CD4-positive, alpha-beta T cell treated with Interleukin-1 beta for 1 hour (primary cell): ENCODE measurements at regions not wholly inside any gene's neighbourhood (a gene's known extent, or its start where the extent isn't known, plus 50 kb on each side); places are given as distances from the start of the nearest gene placed in this dataset.
A peak's percentile ranks its signal among the peaks of the same experiment; 100 is the strongest.
"Not testable (repeated sequence)": the region's sequence is repeated elsewhere in the genome, so short reads cannot be mapped to it uniquely, and the experiment has no call there.

Source experiments
- DNase-seq, 2 donors: peaks; one replicate each; pipeline ENCODE4 v3.0.0-alpha.2; 2020 to 2022

DNA sequence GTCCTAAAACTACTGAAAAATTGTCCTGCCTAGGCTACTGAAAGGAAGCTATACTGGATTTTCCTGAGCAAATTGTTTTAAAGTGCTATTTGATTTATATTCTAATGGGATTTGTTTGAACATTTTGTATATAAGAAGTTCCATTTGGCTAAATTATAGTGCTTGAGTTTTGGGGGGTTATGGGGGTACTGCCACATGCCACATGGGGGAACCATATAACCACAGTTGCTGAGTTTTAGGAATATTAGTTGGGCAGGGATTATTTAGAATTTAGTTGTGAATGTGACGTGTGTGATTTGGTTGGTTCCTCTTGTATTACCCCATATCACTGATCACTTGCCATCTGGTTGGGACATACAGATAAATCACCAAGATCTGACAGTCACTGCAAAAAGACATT is 224.5 kb upstream of the TAPT1 start:
- DNase-seq: no peak

DNA sequence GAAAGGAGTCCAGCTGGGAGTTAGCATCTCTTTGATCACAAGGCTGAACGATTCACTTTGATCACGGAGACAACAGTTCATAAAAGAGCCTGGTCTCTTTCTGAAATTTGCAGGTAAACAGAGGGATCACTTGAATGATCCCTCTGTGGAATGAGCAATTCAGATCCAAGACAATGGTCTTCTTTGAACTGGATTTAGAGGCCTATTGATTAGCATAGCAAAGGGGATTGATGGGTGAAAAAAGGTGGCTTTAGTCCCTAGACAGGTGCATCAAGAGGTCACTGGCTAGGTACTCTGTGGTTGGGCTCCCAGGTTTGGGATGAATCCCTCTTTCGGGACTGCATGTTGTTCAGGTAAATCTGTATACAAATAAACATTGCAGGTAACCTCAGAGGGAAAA is 223.8 kb upstream of the TAPT1 start:
- no peak for DNase-seq

DNA sequence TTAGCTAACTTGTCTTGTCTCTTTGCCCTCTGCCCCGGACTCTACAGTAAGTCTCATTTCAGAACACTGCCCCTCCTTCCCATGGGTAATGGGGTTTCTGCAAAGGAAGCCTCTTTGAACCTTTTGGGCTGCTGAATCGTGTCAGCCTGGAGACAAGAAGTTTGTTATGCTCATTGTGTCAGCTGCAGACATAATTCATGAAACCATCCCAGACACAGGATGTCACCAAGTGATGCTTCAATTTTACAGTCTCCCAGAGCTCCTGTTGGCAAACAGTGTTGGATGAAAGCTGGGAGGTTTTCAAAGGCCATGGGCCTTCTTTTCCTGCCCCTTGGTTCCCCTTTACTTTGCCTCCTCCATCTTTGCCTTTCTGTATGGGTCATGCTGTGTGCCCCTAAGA is 223.1 kb upstream of the TAPT1 start:
- DNase-seq: no peak

DNA sequence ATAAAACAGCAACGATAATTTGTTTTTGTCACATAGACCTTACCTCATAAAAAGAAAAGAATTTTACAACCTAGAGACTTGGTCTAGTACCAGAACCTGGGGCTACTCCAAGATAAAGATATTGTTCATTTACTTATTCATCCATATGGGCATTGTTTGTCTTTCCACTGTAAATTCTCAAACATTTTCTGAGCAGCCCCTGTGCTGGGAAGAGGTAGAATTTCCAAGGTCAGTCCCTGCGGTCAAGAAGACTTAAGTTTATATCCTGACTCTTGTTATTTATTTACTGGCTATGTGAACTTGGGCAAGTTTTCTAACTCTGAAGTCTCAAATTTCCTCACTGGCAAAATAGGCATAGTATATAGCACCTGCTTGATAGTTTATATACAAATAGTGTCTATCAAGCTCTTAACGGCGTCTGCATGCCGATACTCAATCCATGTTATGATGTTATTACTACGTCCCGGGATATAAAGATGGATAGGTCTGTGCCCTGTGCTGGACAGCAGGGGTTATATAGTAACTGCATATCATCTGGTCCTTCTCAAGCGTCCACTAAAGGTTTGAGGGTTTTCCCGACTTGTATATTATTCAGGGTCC is 222.1 kb upstream of the TAPT1 start:
- DNase-seq: no peak

DNA sequence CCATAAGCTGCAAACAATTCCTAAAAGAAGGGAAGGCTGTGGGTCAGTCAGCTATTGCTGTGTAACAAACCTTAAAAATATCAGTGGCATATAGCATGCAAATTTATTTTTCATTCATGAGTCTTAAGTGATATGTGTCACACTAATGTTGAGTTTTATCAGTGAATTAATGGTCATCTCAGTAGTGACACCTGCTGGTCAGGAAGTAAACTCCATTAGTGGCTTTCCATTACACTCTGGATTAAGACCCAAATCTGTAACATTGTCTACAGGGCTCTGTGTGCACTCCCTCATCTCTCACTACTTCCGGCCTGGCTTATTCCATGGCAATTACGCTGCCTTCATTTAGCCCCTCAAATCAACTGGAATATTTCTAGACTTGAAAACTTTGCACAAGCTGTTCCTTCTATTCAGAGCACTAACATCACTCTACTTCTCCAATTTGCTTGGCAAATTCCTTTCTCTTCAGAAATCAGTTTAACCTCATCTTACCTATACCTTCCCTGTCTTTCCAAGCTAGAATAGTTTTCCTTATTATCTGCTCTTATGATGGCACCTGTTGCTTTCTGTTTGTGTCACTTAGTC is 217.3 kb upstream of the TAPT1 start:
- DNase-seq: peak in 1 of 2 donors; percentile 24

DNA sequence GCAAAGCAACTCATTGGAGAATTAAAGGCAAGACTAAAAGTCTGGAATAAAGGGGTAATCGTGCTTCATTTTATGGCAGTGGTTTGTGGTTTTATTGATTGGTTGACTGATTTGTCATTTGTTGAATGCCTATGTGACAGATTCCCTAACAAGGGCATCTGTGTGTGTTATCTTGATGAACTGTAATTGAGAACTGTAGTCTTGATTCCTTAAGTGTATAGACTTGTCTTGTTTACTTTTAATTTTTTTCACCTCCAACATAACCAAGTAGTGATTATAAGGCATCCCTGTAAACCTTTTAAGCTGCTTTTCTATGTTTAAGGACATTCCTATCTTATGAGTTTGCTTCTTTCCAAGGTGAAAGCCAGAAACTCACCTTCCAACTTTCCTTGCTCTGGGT is 216.0 kb upstream of the TAPT1 start:
- no peak for DNase-seq

DNA sequence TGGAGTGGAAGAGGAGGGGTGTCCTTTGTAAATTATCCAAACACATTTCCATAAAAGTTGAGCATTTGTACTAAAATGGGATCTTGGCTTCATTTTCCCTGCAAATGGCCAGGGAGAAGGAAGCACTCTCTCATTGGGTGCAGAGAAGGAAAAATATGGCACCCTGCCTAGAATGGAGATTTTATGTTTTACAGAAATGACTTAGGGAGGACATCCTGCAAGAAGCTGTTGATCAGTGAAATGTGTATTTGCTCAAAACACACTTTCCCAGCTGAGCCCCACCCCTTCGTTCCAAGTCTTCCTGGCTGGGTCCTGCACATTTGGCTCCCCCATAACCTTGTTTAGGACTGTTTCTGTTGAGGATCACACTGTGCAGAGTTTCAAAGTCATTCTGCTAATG is 213.5 kb upstream of the TAPT1 start:
- DNase-seq: no peak

DNA sequence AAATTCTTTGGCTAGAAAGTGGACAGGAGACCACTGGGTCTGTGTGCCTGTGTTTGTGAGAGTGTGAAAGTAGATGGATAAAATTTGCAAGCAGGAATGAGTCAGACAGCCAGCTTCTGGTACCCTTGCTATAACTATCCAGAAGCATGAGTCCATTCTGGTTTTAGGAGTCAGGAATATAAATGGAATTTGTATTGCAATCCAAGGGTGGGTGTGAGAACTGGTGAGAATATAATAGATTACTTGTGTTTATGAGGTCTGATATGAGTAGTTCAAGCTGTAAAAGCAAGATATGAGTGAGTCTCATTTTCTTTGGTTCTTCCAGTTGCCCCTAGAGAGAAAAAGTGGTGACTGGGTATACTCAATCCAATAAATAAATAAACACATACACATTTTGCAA is 212.7 kb upstream of the TAPT1 start:
- DNase-seq: no peak

DNA sequence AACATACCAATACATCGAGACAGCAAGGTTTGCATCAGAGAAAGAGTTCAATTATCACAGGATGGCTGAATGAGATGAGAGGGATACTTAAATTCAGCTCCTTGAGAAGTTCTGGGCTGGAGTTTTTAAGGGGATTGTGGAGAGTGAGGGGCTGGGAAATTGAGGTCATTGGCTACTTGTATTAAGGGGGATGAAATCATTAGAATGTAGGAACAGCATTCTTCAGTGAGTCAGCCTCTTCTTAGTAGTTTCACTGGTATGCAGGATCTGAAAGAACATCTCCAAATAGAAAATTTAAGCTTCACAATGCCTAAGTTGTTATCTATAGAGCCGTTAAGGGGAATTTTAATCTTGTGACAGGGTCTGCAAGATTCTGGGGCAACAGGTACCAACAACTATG is 211.6 kb upstream of the TAPT1 start:
- DNase-seq: no peak

DNA sequence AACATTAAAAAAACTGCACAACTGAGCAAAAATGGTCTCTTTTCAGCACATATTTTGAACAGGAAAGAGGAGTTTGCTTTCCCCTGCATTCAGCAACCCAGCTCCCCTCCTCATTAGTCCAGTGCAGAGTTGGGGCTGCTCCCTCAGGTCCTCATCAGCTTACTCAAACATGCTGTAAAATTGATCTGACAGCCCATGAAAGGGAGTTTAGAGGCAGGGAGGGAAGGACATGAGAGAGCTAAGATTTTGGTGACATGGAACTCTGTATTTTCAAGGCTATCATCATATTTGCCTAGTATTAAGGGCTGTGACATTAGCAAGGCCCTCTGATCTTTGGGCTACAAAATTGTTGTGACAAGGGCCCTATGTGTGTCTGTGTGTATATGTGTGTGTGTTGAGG is 205.6 kb upstream of the TAPT1 start:
- DNase-seq: no peak

DNA sequence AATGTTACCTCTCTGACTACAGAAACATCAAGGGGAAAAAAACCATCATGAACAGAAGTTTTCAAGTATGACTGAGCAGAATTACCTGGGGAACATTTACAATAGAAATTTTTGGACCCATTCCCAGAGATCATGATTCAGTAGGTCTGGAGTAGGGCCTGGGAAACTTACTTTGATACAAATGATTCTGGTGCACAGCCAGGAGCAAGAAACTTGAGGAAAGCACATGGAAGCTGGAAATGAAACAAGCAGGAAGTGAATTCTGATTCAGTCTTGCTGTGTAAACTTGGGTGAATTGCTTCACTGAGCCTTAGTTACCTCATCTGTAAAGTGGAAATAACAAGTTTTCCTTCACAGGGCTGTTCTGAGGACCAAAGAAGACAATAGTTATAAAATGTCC is 192.5 kb upstream of the TAPT1 start:
- no peak for DNase-seq

DNA sequence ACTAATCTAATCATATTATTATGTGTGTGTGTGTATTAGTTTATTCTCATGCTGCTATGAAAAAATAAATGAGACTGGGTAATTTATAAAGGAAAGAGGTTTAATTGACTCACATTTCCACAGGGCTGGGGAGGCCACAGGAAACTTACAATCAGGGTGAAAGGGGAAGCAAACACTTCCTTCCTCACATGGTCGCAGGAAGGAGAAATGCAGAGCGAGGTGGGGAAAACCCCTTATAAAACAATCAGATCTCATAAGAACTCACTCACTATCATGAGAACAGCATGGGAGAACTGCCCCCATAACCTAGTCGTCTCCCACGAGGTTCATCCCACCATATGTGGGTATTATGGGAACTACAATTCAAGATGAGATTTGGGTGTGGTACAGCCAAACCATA is 190.9 kb upstream of the TAPT1 start:
- DNase-seq: no peak

DNA sequence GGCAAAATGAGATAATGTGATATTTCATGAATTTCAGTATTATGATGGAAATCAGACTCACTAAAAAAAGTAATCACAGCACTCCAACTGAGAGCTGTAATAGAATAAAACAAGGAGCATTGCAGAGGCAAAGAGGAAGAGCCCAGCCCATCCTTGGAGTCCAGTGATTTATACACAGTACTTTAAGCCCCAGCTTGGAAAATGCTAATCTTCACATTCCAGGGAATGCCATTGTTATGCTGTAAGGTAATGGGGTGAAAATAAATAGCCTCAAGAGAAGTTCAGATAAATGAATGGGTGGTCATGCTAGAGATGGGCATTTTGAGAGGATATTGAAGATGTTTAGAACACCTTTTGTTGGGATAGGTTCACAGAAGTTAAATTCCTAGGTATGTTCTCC is 190.3 kb upstream of the TAPT1 start:
- no peak for DNase-seq

DNA sequence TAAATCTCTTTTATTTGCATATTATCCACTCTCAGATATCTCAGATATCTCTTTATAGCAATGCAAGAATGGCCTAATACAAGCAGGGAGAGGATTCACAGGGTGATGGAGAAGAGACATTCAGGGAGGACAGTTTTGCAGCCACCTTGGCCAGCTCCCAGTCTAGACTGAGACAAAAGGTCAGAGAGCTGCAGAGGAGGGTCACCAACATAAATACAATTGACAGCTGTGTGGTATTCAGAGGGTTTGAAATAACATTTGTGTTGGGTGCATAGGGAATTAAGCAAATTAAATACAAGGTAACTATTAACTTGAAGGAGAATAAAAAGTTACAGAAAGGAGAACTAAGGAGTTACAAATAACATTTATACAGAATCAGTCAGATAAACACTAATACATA is 189.5 kb upstream of the TAPT1 start:
- DNase-seq: no peak

DNA sequence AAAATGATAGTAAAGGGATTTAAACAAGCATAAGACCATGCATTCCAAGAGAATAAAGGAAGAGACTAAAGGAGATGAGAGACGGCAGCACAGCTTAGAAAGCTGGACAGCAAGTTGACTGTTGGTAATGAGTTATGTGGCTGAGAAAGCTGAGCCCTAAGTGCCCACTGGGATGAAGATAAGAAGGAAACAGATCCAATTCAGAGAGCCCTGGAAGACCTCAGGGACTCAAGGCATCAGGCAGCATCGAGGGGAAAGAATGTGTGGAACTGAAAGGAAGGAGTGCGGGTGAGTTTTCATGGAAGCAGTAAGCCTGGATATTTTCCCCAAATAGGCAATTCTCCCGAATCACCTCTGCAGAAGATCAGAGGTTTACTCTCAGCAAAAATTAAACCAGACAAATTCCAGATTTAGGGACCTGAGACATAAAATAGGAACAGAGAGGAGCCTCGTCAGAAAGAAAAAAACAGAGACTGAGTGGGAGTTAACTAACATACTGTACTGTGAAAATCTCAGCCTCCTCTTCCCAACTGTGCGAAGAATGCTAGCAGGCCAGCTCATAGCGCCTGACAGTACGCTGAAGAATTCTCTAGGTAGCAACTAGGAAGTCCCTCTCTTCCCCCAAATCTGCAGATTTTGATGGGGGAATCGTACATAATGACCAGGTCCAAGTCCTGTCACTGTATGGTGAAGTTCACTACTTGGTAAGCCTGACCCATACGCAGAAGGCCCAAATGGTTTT is 187.7 kb upstream of the TAPT1 start:
- no peak for DNase-seq

DNA sequence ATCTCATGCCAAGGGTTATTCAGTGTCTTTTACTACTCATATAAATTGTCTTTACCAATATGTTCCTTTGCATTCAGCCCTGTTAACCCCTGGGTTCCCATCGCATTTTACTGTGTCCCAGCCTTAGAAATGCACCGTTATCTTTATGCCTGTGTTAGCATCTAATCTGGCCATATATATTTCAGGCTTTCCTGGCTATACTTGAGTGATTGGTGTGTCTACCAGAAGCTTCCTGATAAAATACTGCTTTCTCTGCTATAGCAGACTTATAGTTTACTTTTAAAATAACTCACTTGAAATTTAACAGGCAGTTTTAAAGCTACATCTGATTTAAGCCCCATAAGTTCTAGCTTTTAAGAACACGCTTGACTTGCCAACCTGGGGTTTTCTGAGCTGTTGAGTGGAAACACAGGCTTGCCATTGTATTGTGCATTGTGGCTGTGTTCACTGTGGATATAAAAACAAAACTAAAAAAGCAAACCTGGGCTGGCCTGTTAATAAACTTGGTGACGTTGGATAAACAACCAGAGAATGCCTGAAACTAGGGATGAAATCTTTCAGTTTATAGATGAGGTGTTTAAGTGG is 185.3 kb upstream of the TAPT1 start:
- no peak for DNase-seq

DNA sequence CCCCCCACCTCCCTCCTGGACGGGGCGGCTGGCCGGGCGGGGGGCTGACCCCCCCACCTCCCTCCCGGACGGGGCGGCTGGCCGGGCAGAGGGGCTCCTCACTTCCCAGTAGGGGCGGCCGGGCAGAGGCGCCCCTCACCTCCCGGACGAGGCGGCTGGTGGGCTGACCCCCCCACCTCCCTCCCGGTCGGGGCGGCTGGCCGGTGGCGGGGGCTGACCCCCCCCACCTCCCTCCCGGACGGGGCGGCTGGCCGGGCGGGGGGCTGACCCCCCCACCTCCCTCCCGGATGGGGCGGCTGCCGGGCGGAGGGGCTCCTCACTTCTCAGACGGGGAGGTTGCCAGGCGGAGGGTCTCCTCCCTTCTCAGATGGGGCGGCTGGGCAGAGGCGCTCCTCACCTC is 166.9 kb upstream of the TAPT1 start:
- not testable (repeated sequence) for DNase-seq

DNA sequence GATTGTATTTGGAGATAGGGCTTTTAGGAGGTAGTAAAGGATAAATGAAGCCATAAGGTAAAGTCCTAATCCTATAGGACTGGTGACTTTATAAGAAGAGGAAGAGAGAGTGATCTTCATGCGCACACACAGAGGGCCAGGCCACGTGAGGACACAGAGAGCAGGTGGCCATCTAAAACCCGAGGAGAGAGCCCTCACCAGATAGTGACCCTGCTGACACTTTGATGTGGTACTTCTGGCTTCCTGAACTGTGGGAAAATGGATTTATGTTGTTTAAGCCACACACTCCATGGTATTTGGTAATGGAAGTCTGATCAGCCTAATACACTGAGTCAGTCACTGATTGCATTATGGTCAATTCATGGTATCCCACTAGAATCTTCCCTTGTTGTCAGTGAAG is 164.9 kb upstream of the TAPT1 start:
- DNase-seq: no peak

DNA sequence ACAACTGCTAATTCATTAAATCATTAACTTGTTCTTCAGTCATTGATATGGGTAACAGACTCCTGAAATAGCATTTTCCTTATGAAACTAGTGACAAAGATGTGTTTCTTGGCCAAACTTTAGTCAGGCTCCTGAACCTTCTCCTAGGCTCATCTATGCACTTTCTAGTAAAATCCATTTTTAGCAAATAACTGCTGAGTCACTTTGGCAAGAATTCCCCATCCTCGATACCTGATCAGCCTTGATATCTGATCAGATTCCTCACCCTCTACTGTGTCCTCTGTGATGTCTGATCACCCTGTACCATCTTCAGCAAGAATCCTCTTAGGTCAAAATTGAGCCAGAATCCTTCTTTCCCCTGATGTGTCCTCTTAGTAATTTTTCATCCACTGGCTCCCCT is 161.2 kb upstream of the TAPT1 start:
- no peak for DNase-seq

DNA sequence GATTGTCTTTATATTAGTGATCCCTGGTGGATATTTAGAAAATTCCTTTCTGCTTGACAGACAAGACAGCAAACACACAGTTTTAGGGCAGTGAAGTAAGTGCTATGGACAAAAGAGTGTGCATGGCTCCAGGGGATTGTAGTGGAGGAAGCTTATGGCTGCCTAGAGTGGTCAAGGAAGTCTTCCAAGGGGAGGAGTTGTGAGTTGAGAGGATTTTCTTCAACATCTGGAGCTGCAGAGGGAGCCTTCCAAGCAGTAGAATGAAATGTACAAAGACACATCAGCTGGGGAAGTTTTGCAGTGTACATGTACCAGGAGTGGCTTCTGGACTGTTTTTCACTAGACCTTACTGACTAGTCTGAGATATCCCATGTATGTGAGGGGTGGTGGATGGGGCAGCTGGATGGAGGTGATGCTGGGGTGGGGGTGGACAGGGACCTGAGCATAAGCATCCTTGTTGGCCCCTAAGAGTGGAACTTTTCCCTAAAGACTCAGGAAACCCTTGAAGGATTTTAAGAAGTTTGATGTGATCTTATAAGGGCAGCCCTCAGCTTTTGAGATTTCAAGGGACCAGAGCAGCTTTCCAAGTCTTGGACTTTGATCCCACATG is 160.5 kb upstream of the TAPT1 start:
- no peak for DNase-seq

DNA sequence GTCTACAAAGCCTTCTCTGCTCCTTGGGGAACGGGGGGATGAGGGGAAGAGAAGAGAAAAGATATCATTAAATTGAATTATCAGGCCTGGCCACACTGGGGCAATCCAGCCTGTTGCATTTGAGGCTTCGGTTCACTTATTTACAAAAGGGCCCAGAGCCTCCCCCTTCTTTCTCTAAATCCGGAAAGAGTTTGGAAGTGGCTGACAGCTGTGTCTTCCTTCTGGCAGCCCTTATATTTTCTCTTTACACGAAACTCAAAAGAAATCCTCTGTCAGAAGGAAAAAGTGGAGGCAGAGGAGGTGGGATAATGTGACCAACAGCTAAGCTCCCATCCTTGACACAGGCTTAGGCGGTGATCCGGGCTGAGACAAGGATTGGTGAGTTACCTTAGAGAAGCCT is 158.3 kb upstream of the TAPT1 start:
- no peak for DNase-seq

DNA sequence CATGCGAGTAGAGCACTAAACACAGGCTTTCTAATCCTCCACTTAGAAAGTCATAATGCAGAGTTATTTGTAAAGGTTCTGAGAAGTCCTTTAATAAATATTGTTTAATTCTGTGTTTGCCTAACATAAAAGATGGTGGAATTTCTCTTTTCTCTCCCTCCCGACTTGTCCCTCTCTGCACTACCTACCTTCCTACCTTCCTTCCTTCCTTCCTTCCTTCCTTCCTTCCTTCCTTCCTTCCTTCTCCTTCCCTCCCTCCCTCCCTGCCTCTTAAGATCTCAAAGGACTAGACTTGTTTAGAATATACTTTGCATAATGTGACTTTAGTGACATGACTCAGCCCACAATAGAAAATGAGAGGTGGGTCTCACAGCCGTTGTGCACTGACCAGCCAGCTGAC is 156.3 kb upstream of the TAPT1 start:
- DNase-seq: no peak

DNA sequence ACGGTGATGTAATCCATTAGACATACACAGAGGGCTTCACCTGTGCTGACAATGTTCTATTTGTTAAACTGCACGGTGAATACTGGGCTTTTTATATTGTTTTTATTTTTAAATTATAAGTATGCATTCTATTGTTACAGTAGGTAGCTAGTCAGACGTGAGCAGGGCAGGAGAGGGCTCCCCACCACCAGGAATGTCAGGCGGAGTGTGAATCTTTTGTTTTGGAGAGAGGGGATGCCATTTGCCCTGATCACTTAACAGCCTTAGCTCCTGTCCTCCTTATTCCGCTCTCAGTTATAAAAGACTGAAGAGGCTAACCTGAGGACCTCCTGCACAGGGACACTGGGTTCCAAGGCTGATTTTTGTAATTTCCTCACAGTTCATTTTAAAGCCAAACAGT is 151.6 kb upstream of the TAPT1 start:
- no peak for DNase-seq

DNA sequence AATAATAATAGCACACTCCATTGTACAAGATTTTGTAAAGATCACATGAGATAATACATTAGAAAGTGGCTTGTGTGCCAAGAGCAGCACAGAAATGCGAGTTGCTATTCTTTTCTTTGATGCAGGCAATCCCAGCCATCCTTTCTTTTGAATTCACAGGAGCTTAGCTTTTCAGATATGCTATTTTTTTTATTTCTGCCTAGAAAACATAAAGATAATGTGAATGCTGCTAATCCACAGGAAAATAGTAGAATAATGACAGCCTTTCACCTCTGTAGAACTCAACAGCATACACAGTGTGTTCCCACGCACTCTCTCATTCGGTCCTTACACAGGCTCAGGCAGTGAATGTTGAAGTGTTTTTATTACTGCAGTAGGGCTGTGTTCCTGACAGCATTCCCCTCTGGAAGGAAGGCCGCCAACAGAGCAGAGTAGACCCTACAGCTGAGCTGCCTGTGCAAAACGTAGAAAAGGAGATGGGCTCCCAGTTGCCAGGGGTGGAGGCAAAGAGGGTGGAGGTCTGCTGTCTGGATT is 138.8 kb upstream of the TAPT1 start:
- no peak for DNase-seq
